Thyroid gland (tissue), 4 donors: ENCODE measurements at regions not wholly inside any gene's neighbourhood (a gene's known extent, or its start where the extent isn't known, plus 50 kb on each side); places are given as distances from the start of the nearest gene placed in this dataset.
A peak's percentile ranks its signal among the peaks of the same experiment; 100 is the strongest.

Source experiments
- DNase-seq, 2 donors: peaks; one replicate each; pipeline ENCODE4 v3.0.0-alpha.2; 2019
- H3K27ac ChIP-seq, 3 donors: fragments of 200-600 bp; sonication (generic); 1 replicate in 2 of 3; 2 replicates in 1 of 3; pipeline ENCODE4 v1.5.1; 2016 to 2019; ENCODE audit warnings: mild to moderate bottlenecking in 1 of 3, moderate library complexity in 1 of 3
- H3K27me3 ChIP-seq: fragments of 200-600 bp; sonication (generic); one replicate; pipeline ENCODE4 v1.5.1; 2019
- H3K36me3 ChIP-seq, 2 donors: fragments of 200-600 bp; sonication (generic); one replicate each; pipeline ENCODE4 v1.5.1; 2016 to 2019
- H3K4me1 ChIP-seq, 2 donors: fragments of 200-600 bp; sonication (generic); one replicate each; pipeline ENCODE4 v1.5.1; 2017 to 2019
- H3K4me3 ChIP-seq, 3 donors: fragments of 200-600 bp; sonication (generic); replicated peaks in 1 of 3; 1 replicate in 2 of 3; 2 replicates in 1 of 3; pipeline ENCODE4 v1.5.1; 2016; ENCODE audit warnings: mild to moderate bottlenecking in 1 of 3
- H3K9me3 ChIP-seq: fragments of 200-600 bp; sonication (generic); one replicate; pipeline ENCODE4 v1.5.1; 2017
- CTCF ChIP-seq, 6 experiments: fragments of 200-600 bp in 3 of 6; fragments of 450-650 bp in 3 of 6; sonication (generic) in 3 of 6; IDR thresholded peaks; one replicate each; pipeline ENCODE4 v1.5.1; 2016 to 2019; ENCODE audit warnings: antibody characterized with exemption in 6 of 6, mild to moderate bottlenecking in 2 of 6, inconsistent platforms in 1 of 6, moderate library complexity in 1 of 6
- POLR2A ChIP-seq, 2 donors: fragments of 450-650 bp; IDR thresholded peaks; one replicate each; pipeline ENCODE4 v1.6.1; 2017; ENCODE audit warnings: antibody characterized with exemption in 2 of 2, mild to moderate bottlenecking in 2 of 2, moderate library complexity in 1 of 2
- WGBS, 2 donors: methylation state at CpG; one replicate each; pipeline ENCODE4 v1.1.5; 2017; 5-methylcytosine and 5-hydroxymethylcytosine counted together
- intact Hi-C: fragments of 100-400 bp; cut with DNase I; formaldehyde crosslinking; loops from one replicate; pipeline ENCODE4 v1.15.1; 2023

- Histone ChIP-seq H3K4me1 (no peaks in the 10 kb centered on the region), H3K4me3 (no peak overlapping the region), H3K27me3 (no peaks in the 10 kb centered on the region), H3K36me3 (no peaks in the 10 kb centered on the region), H3K27ac (no peak overlapping the region), H3K9me3 (no peaks in the 10 kb centered on the region)
- no peak for DNase-seq
- TF ChIP-seq CTCF (IDR thresholded peaks at IDR 0.05) (no peak), POLR2A (IDR thresholded peaks at IDR 0.05) (no peak)
- intact Hi-C loops, result no loop called here
Measured at GRCh38 chr2:176699098-176699497, 429.9 kb downstream of the MTX2 start.

DNA sequence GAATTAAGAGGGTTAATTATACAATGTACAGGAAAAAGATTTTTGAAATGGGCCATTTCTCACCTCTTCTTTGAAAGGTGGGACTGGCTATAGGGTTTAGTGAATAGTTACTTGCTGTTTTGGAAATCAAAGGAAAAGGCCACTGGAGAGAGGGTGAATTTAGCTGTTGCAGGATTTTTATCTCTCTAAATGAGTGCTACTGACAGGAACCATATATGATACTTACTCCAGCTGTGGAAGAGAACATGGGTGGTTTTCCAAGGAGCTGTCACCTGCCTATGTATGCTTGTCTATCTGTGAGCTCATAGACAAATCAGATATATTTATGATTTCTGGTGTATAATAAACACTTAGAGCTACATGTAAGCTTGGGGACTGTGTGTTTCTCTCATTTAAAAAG, 430.4 kb downstream of the MTX2 start:
- Histone ChIP-seq H3K4me3 (no peak overlapping the region), H3K9me3 (no peaks in the 10 kb centered on the region), H3K4me1 (no peaks in the 10 kb centered on the region), H3K36me3 (no peaks in the 10 kb centered on the region), H3K27me3 (no peaks in the 10 kb centered on the region), H3K27ac (no peak overlapping the region)
- no peak for DNase-seq
- TF ChIP-seq POLR2A (IDR thresholded peaks at IDR 0.05) (no peak), CTCF (IDR thresholded peaks at IDR 0.05) (no peak)
- intact Hi-C loops, result no loop called here

DNA sequence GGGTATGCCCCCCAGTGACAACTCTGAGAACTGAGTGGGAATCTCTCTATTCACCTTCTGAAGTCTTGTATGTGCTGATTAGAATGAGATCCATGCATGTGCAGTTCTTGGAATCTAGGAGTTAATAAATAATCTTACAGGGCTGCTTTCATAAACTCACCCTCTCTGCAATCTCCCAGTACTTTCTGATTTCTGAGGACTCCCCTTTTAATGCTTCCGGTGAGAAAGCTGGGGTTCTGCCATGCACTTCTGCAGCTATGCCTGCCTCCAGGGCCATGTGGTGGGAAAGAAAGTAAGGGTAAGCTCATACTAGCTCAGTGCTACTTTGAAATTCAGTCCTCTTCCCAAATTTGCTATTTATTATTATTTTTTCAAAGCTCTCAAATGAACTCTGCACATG, 432.9 kb downstream of the MTX2 start:
- intact Hi-C loops, result no loop called here
- TF ChIP-seq POLR2A (IDR thresholded peaks at IDR 0.05), result no peak
- no peak for TF ChIP-seq CTCF (IDR thresholded peaks at IDR 0.05)
- H3K27me3 ChIP-seq, result no peaks in the 10 kb centered on the region
- H3K9me3 ChIP-seq, result no peaks in the 10 kb centered on the region
- no peak overlapping the region for H3K27ac ChIP-seq
- 64 to 81% methylated on average over 1 of the region's 1 CpG for WGBS, 2 donors
- no peak overlapping the region for H3K4me3 ChIP-seq
- no peak for DNase-seq
- no peaks in the 10 kb centered on the region for H3K4me1 ChIP-seq
- no peaks in the 10 kb centered on the region for H3K36me3 ChIP-seq

GRCh38 chr2:176704282-176704858, 435.1 kb downstream of the MTX2 start:
- Histone ChIP-seq H3K27ac (no peak overlapping the region), H3K27me3 (no peaks in the 10 kb centered on the region), H3K4me3 (no peak overlapping the region), H3K4me1 (no peaks in the 10 kb centered on the region), H3K36me3 (no peaks in the 10 kb centered on the region), H3K9me3 (no peaks in the 10 kb centered on the region)
- intact Hi-C loops, result no loop called here
- WGBS, 2 donors, result 41 to 46% methylated on average over 3 of the region's 3 CpGs
- no peak for TF ChIP-seq CTCF (IDR thresholded peaks at IDR 0.05)
- no peak for TF ChIP-seq POLR2A (IDR thresholded peaks at IDR 0.05)
- no peak for DNase-seq

GRCh38 chr2:176709149-176709951, 440.1 kb downstream of the MTX2 start:
- H3K36me3 ChIP-seq, result no peaks in the 10 kb centered on the region
- H3K27ac ChIP-seq, result no peak overlapping the region
- WGBS, 2 donors, result 71 to 79% methylated on average over 18 of the region's 18 CpGs
- H3K9me3 ChIP-seq, result no peaks in the 10 kb centered on the region
- intact Hi-C loops, result no loop called here
- TF ChIP-seq POLR2A (IDR thresholded peaks at IDR 0.05) (no peak), CTCF (IDR thresholded peaks at IDR 0.05) (no peak)
- H3K4me3 ChIP-seq, result no peak overlapping the region
- DNase-seq, result peak; percentile 20 to 45
- no peaks in the 10 kb centered on the region for H3K4me1 ChIP-seq
- H3K27me3 ChIP-seq, result no peaks in the 10 kb centered on the region
